Upper lobe of left lung (tissue), 6 donors: ENCODE measurements at regions not wholly inside any gene's neighbourhood (a gene's known extent, or its start where the extent isn't known, plus 50 kb on each side); places are given as distances from the start of the nearest gene placed in this dataset.

ENCODE experiments used
- ATAC-seq, 2 donors: fragments of 200-7000 bp; cut with Tn5 transposase; one replicate each; pipeline ENCODE4 v1.9.1; 2022; ENCODE audit warnings: mild to moderate bottlenecking in 2 of 2, moderate library complexity in 2 of 2; ENCODE audit not compliant: low FRiP score in 2 of 2
- DNase-seq, 2 donors: peaks; one replicate each; pipeline ENCODE4 v3.0.0-alpha.2; 2019 to 2020
- H3K27ac ChIP-seq, 4 donors: fragments of 200-600 bp; sonication (generic); one replicate each; pipeline ENCODE4 v1.5.1; 2016 to 2019
- H3K27me3 ChIP-seq, 4 donors: fragments of 200-600 bp; sonication (generic); one replicate each; pipeline ENCODE4 v1.5.1; 2017 to 2019
- H3K36me3 ChIP-seq, 4 donors: fragments of 200-600 bp; sonication (generic); one replicate each; pipeline ENCODE4 v1.5.1; 2016 to 2019
- H3K4me1 ChIP-seq, 4 donors: fragments of 200-600 bp; sonication (generic); one replicate each; pipeline ENCODE4 v1.5.1; 2018 to 2019
- H3K4me3 ChIP-seq, 4 donors: fragments of 200-600 bp; sonication (generic); one replicate each; pipeline ENCODE4 v1.5.1; 2017 to 2019; ENCODE audit warnings: mild to moderate bottlenecking in 2 of 4, moderate library complexity in 1 of 4
- H3K9me3 ChIP-seq, 4 donors: fragments of 200-600 bp; sonication (generic); one replicate each; pipeline ENCODE4 v1.5.1; 2018 to 2019
- CTCF ChIP-seq, 6 experiments: fragments of 450-650 bp in 4 of 6; fragments of 200-600 bp in 2 of 6; sonication (generic) in 2 of 6; IDR thresholded peaks; one replicate each; pipeline ENCODE4 v1.5.1; 2016 to 2019; ENCODE audit warnings: antibody characterized with exemption in 6 of 6
- EP300 ChIP-seq, 4 donors: sonication (generic); formaldehyde crosslinking; IDR thresholded peaks; one replicate each; pipeline ENCODE4 v1.5.1; 2017; ENCODE audit warnings: antibody characterized with exemption in 4 of 4, control low read depth in 2 of 4
- POLR2A ChIP-seq, 4 donors: fragments of 450-650 bp; IDR thresholded peaks; one replicate each; pipeline ENCODE4 v1.5.1; 2016 to 2017; ENCODE audit warnings: antibody characterized with exemption in 4 of 4, mild to moderate bottlenecking in 2 of 4
- POLR2AphosphoS5 ChIP-seq, 2 donors: sonication (generic); formaldehyde crosslinking; IDR thresholded peaks; one replicate each; pipeline ENCODE4 v1.5.1; 2017; ENCODE audit warnings: antibody characterized with exemption in 2 of 2
- WGBS, 2 donors: methylation state at CpG; one replicate each; pipeline ENCODE4 v1.1.5; 2017 to 2018; 5-methylcytosine and 5-hydroxymethylcytosine counted together
- donor health status: DM: no; HTN: no; CAD: no; lungs with moderate emphysema.
- donor health status: DM: no; HTN: yes; CAD: no; lungs with severe emphysema.

GRCh38 chr11:22130462-22131053, 62.3 kb upstream of the ANO5 start:
- no peaks in the 10 kb centered on the region for H3K27me3 ChIP-seq
- no peaks in the 10 kb centered on the region for H3K36me3 ChIP-seq
- 43 to 62% methylated on average over 3 of the region's 3 CpGs for WGBS, 2 donors
- no peak overlapping the region for H3K27ac ChIP-seq
- no peak for ATAC-seq
- TF ChIP-seq POLR2AphosphoS5 (IDR thresholded peaks at IDR 0.05): no peak
- TF ChIP-seq POLR2A (IDR thresholded peaks at IDR 0.05): no peak
- peak in 3 of 6 experiments; percentile 9 to 20 (median 12) for TF ChIP-seq CTCF (IDR thresholded peaks at IDR 0.05)
- TF ChIP-seq EP300 (IDR thresholded peaks at IDR 0.05): no peak
- no peak for DNase-seq
- H3K4me3 ChIP-seq: no peak overlapping the region
- no peaks in the 10 kb centered on the region for H3K4me1 ChIP-seq
- H3K9me3 ChIP-seq: no peaks in the 10 kb centered on the region

GRCh38 chr11:22133776-22134175, 59.1 kb upstream of the ANO5 start:
- DNase-seq (no peak), ATAC-seq (no peak)
- no peak overlapping the region for H3K4me3 ChIP-seq
- H3K27me3 ChIP-seq: no peaks in the 10 kb centered on the region
- no peaks in the 10 kb centered on the region for H3K9me3 ChIP-seq
- no peaks in the 10 kb centered on the region for H3K4me1 ChIP-seq
- no peaks in the 10 kb centered on the region for H3K36me3 ChIP-seq
- H3K27ac ChIP-seq: no peak overlapping the region
- TF ChIP-seq POLR2A (IDR thresholded peaks at IDR 0.05) (no peak), CTCF (IDR thresholded peaks at IDR 0.05) (no peak), EP300 (IDR thresholded peaks at IDR 0.05) (no peak), POLR2AphosphoS5 (IDR thresholded peaks at IDR 0.05) (no peak)

- no peaks in the 10 kb centered on the region for H3K36me3 ChIP-seq
- H3K27me3 ChIP-seq: no peaks in the 10 kb centered on the region
- H3K9me3 ChIP-seq: no peaks in the 10 kb centered on the region
- ATAC-seq (no peak), DNase-seq (no peak)
- TF ChIP-seq EP300 (IDR thresholded peaks at IDR 0.05): no peak
- H3K4me3 ChIP-seq: no peak overlapping the region
- H3K4me1 ChIP-seq: no peaks in the 10 kb centered on the region
- H3K27ac ChIP-seq: no peak overlapping the region
Observed at GRCh38 chr11:22138264-22138663, 54.6 kb upstream of the ANO5 start.
